Gastroesophageal sphincter (tissue), 3 donors: ENCODE measurements at regions not wholly inside any gene's neighbourhood (a gene's known extent, or its start where the extent isn't known, plus 50 kb on each side); places are given as distances from the start of the nearest gene placed in this dataset.

Source experiments
- CTCF ChIP-seq, 4 experiments: fragments of 200-600 bp in 2 of 4; fragments of 450-650 bp in 2 of 4; sonication (generic) in 1 of 4; IDR thresholded peaks; one replicate each; pipeline ENCODE4 v1.5.1; 2017 to 2019; ENCODE audit warnings: antibody characterized with exemption in 4 of 4, mild to moderate bottlenecking in 2 of 4, moderate library complexity in 2 of 4
- POLR2A ChIP-seq, 2 donors: fragments of 450-650 bp; IDR thresholded peaks; one replicate each; pipeline ENCODE4 v1.6.1; 2017; ENCODE audit warnings: antibody characterized with exemption in 2 of 2, mild to moderate bottlenecking in 2 of 2, moderate library complexity in 1 of 2

GRCh38 chr4:13981499-13981898, 354.0 kb upstream of the BOD1L1 start:
- TF ChIP-seq POLR2A (IDR thresholded peaks at IDR 0.05), result no peak
- no peak for TF ChIP-seq CTCF (IDR thresholded peaks at IDR 0.05)
